Activated CD4-positive, alpha-beta T cell treated with anti-CD3 and anti-CD28 coated beads, Interleukin-2, amount 10 ng/mL, durations not matched to agents 7 days and 5 days (primary cell): ENCODE measurements at regions not wholly inside any gene's neighbourhood (a gene's known extent, or its start where the extent isn't known, plus 50 kb on each side); places are given as distances from the start of the nearest gene placed in this dataset.

Experiments used
- CTCF ChIA-PET: fragments of 350-600 bp; sonication (Branson Sonifier 250); formaldehyde crosslinking; loops from one replicate; lab custom pipeline; 2021; ENCODE audit warnings: antibody characterized with exemption; lab: Charles Lee
- POLR2A ChIA-PET: fragments of 350-600 bp; sonication (Branson Sonifier 250); formaldehyde crosslinking; loops from one replicate; lab custom pipeline; 2021; ENCODE audit warnings: antibody characterized with exemption; lab: Charles Lee
- DNase-seq: peaks from one replicate; pipeline ENCODE4 v3.0.0-alpha.2; 2020
- H3K27ac Mint-ChIP-seq: one replicate; pipeline ENCODE4 v1.8.0; 2021; ENCODE audit warnings: mild to moderate bottlenecking, moderate library complexity, mixed read lengths
- H3K27me3 Mint-ChIP-seq: one replicate; pipeline ENCODE4 v1.8.0; 2021; ENCODE audit warnings: mixed read lengths
- H3K36me3 Mint-ChIP-seq: one replicate; pipeline ENCODE4 v1.8.0; 2021; ENCODE audit warnings: low read depth, mixed read lengths
- H3K4me1 Mint-ChIP-seq: one replicate; pipeline ENCODE4 v1.8.0; 2021; ENCODE audit warnings: mixed read lengths
- H3K4me3 Mint-ChIP-seq: one replicate; pipeline ENCODE4 v1.8.0; 2021; ENCODE audit warnings: mild to moderate bottlenecking, moderate library complexity, mixed read lengths
- H3K9me3 Mint-ChIP-seq: one replicate; pipeline ENCODE4 v1.8.0; 2021; ENCODE audit warnings: mixed read lengths

GRCh38 chr21:14321042-14321441, 61.9 kb downstream of the HSPA13 start:
- CTCF ChIA-PET = no interaction called here
- H3K4me1 Mint-ChIP-seq = no peaks in the 10 kb centered on the region
- DNase-seq = no peak
- no peaks in the 10 kb centered on the region for H3K36me3 Mint-ChIP-seq
- H3K9me3 Mint-ChIP-seq = no peaks in the 10 kb centered on the region
- POLR2A ChIA-PET = interaction anchor here (0.7 kb wide), 1 partner anchor 33 kb away, joined by 7 read pairs; no protein-coding TSS in a partner anchor
- H3K27me3 Mint-ChIP-seq = peaks cover 15% of the 10 kb centered on the region
- H3K27ac Mint-ChIP-seq = no peak overlapping the region
- H3K4me3 Mint-ChIP-seq = no peak overlapping the region

DNA sequence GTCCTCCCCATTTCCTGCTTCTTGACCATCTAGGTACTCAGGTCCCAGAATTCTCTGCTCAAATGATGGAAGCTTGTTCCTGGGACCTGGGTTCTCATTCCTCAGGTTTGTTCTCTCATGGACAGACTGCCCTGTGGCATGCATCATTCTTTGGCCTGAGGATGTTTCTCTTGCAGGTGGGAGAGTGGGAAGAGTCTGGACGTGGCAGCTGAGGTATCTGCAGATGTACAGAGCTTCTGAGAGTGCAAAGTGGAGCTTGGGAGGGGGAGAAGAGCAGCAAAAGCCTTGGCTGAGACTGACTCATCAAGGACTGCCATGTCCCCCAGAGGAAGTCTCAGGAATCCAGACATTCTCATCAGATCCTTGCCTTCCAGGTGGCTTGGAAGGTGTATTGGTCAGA, 63.1 kb downstream of the HSPA13 start:
- H3K36me3 Mint-ChIP-seq = no peaks in the 10 kb centered on the region
- POLR2A ChIA-PET = no interaction called here
- DNase-seq = no peak
- H3K27ac Mint-ChIP-seq = no peak overlapping the region
- peaks cover 16% of the 10 kb centered on the region for H3K27me3 Mint-ChIP-seq
- H3K4me1 Mint-ChIP-seq = no peaks in the 10 kb centered on the region
- CTCF ChIA-PET = no interaction called here
- no peaks in the 10 kb centered on the region for H3K9me3 Mint-ChIP-seq
- no peak overlapping the region for H3K4me3 Mint-ChIP-seq

DNA sequence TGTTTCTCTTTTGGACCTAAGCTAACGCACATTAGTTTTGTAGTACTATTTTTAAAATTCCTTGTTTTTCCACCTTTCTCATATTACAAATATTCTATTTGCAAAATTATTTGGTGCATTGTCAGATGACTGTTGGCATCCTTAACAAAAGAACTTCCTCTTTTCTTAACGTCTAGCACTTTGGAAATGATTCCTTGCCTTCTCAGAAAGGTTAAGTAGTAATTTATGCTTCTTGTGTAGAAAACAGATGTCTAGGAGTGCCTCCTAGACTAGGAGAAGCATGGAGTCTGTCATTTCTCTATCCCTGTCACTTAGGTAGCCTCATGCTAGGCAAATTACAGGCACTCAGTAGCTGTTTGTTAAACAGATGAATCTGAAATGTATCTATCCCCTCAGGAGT, 64.4 kb downstream of the HSPA13 start:
- Mint-ChIP-seq H3K27me3 (peaks cover 14% of the 10 kb centered on the region), H3K9me3 (no peaks in the 10 kb centered on the region), H3K4me1 (no peaks in the 10 kb centered on the region), H3K27ac (no peak overlapping the region), H3K36me3 (no peaks in the 10 kb centered on the region), H3K4me3 (no peak overlapping the region)
- no peak for DNase-seq
- ChIA-PET CTCF (no interaction called here), POLR2A (no interaction called here)

- Mint-ChIP-seq H3K36me3 (no peaks in the 10 kb centered on the region), H3K4me1 (no peaks in the 10 kb centered on the region), H3K4me3 (no peak overlapping the region), H3K27me3 (peaks cover 14% of the 10 kb centered on the region), H3K27ac (no peak overlapping the region), H3K9me3 (no peaks in the 10 kb centered on the region)
- CTCF ChIA-PET = interaction anchor here (0.6 kb wide), 1 partner anchor 172 kb away, joined by 3 read pairs; no protein-coding TSS in a partner anchor
- DNase-seq = no peak
- POLR2A ChIA-PET = no interaction called here
Observed at GRCh38 chr21:14317507-14317906, 65.4 kb downstream of the HSPA13 start.

- ChIA-PET CTCF (interaction anchor here (1.5 kb wide), 1 partner anchor 13 kb away, joined by 3 read pairs; no protein-coding TSS in a partner anchor), POLR2A (no interaction called here)
- H3K36me3 Mint-ChIP-seq = no peaks in the 10 kb centered on the region
- no peaks in the 10 kb centered on the region for H3K9me3 Mint-ChIP-seq
- no peak overlapping the region for H3K4me3 Mint-ChIP-seq
- H3K27ac Mint-ChIP-seq = no peak overlapping the region
- peaks cover 8% of the 10 kb centered on the region for H3K27me3 Mint-ChIP-seq
- no peaks in the 10 kb centered on the region for H3K4me1 Mint-ChIP-seq
- no peak for DNase-seq
Observed at GRCh38 chr21:14313300-14313699, 69.6 kb downstream of the HSPA13 start.

DNA sequence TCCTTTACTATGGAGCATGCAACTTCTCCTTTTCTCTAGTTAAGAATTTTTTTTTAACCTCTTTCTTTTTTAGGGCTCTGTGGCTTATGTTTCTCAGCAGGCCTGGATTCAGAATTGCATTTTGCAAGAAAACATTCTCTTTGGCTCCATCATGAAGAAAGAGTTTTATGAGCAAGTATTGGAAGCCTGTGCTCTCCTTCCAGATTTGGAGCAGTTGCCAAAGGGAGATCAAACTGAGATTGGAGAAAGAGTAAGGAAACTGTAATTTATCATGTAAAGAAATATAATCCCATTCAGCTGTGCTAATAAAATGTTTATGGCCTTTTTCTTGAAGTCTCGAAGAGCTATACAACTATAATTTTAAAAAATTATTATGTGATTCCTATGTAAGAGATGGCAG, 70.1 kb downstream of the HSPA13 start:
- Mint-ChIP-seq H3K4me1 (no peaks in the 10 kb centered on the region), H3K27ac (no peak overlapping the region), H3K9me3 (no peaks in the 10 kb centered on the region), H3K27me3 (peaks cover 10% of the 10 kb centered on the region), H3K4me3 (no peak overlapping the region), H3K36me3 (no peaks in the 10 kb centered on the region)
- POLR2A ChIA-PET = no interaction called here
- CTCF ChIA-PET = interaction anchor here (1.5 kb wide), 1 partner anchor 13 kb away, joined by 3 read pairs; no protein-coding TSS in a partner anchor
- DNase-seq = no peak

DNA sequence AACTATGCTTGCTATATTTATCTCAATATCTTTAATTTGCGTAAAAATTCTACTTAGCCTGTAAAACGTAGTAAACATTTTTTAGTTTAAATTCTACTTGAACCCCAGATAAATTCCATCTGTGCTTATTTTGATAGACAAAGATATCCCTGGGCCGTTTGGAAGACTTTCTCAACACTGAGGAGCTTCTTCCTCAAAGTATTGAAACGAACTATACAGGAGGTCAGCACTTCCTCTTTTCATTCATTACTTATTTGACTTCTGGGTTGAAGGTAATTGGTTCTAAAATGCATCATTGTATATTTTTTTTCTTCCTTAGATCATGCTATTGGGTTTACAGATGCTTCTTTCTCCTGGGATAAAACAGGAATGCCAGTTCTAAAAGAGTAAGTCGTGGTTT, 74.7 kb downstream of the HSPA13 start:
- no peak for DNase-seq
- Mint-ChIP-seq H3K4me1 (no peaks in the 10 kb centered on the region), H3K4me3 (no peak overlapping the region), H3K27me3 (peaks cover 16% of the 10 kb centered on the region), H3K9me3 (no peaks in the 10 kb centered on the region), H3K36me3 (no peaks in the 10 kb centered on the region), H3K27ac (no peak overlapping the region)
- ChIA-PET CTCF (no interaction called here), POLR2A (no interaction called here)

DNA sequence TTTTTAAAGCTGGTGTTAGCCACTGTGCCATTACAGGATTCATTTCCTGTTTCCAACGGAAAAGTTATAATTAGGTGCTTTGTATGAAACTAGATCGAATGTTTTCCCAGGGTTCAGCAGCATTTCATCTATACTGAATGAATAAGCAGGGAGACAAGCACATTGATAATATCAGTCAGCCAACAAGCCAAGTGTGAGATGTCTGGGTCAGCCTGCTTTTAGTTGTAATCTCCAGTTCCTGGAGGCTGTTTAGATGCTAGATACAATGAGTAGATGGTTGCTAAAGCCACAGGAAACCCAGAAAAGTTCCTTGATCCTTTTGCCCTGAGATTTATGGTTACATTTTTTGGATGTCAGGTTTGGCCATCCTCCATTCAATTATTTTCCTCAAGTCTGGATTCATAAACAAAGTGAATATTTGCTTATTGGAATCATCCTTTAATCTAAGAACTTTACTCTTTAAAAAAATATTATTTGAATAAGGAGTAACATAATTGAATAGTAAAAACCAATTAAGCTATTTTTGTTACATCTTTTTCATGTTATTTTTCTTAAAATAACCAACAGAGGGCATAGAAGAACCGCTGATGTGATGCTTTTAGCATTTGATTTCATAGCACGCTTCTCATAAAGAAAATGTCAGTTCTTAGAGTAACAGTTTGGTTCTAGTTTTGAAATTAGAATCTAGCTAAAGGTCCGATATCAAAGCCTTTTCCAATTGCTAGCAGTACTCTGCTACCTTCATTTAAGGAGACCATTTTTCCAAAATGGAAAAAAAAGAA, 76.6 kb downstream of the HSPA13 start:
- H3K9me3 Mint-ChIP-seq = no peaks in the 10 kb centered on the region
- H3K27ac Mint-ChIP-seq = no peak overlapping the region
- H3K4me1 Mint-ChIP-seq = no peaks in the 10 kb centered on the region
- H3K4me3 Mint-ChIP-seq = no peak overlapping the region
- H3K36me3 Mint-ChIP-seq = no peaks in the 10 kb centered on the region
- ChIA-PET POLR2A (no interaction called here), CTCF (no interaction called here)
- H3K27me3 Mint-ChIP-seq = peaks cover 16% of the 10 kb centered on the region
- DNase-seq = no peak

DNA sequence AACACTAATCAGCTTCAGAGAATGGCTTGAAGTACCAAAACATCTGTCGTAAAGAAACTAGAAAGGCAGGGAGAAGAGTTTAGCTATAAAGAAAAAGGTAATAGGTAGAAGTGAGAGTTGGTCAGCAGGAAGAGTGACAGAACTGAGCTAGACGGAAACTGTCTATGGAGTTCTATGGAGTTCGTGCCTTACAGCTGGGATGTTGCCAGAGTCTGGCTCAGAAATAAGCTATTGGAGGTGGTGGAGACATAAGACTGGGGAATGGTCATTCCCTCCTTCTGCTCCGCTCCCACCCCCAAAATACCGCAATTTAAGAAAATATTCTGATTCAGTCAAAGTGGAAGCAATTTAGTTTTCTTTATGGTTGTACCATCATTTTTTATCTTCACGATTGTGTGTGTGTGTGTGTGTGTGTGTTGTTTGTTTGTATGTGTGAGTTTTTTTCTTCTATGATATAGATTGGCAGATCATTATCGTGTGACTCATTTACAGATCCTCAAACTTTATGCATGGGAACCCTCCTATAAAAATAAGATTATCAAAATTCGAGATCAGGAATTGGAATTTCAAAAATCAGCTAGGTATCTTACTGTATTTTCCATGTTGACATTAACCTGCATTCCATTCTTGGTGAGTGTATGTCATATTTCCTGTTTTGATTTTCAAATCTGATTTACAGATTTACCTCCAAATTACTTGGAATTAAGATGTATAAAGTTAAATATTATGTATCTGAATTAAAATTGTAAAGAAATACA, 79.0 kb downstream of the HSPA13 start:
- no peaks in the 10 kb centered on the region for H3K4me1 Mint-ChIP-seq
- no peak overlapping the region for H3K4me3 Mint-ChIP-seq
- H3K36me3 Mint-ChIP-seq = no peaks in the 10 kb centered on the region
- H3K9me3 Mint-ChIP-seq = no peaks in the 10 kb centered on the region
- CTCF ChIA-PET = no interaction called here
- H3K27ac Mint-ChIP-seq = no peak overlapping the region
- POLR2A ChIA-PET = no interaction called here
- DNase-seq = no peak
- H3K27me3 Mint-ChIP-seq = peaks cover 12% of the 10 kb centered on the region

DNA sequence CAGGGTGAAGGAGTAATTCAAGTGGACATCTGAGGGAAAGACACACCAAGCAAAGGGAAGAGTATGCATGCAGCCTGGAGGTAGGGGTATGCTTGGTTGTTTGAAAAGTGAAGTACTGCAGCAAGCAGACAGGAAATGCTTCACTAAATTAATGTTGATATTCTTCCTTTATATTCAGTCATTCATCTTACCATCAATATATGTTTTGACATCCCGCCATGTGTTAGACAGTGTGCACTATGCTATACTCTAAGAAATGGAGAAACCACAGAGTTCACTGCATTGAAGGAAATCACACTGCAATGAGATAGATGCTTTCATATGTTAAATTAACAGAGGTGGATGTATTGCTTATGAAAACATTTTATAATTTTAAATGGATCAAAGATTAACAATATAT, 82.9 kb downstream of the HSPA13 start:
- Mint-ChIP-seq H3K27ac (no peak overlapping the region), H3K4me3 (no peak overlapping the region), H3K27me3 (peaks cover 2% of the 10 kb centered on the region), H3K4me1 (no peaks in the 10 kb centered on the region), H3K36me3 (no peaks in the 10 kb centered on the region), H3K9me3 (no peaks in the 10 kb centered on the region)
- CTCF ChIA-PET = no interaction called here
- POLR2A ChIA-PET = no interaction called here
- DNase-seq = no peak

DNA sequence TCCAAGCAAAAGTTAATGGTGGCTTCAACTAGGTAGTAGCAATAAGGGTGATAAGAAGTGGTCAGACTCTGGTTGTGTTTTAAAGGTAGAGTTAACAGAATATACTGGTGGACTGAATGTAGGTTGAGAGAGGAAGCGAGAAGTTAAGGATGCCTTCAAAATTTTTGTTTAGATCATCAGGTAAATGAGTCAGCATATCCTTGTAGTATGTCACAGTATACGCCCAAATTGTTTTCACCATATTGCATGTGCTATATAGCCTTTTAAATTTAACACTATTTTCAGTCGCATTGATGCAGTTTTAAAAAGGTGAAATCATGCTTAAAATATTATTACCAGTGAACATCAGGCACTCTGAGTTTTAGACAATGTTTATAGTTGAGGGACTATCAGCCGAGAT, 74.6 kb downstream of the RBM11 start:
- CTCF ChIA-PET = no interaction called here
- H3K27ac Mint-ChIP-seq = no peak overlapping the region
- H3K4me1 Mint-ChIP-seq = no peaks in the 10 kb centered on the region
- no peaks in the 10 kb centered on the region for H3K27me3 Mint-ChIP-seq
- H3K9me3 Mint-ChIP-seq = no peaks in the 10 kb centered on the region
- no peak for DNase-seq
- H3K36me3 Mint-ChIP-seq = no peaks in the 10 kb centered on the region
- POLR2A ChIA-PET = no interaction called here
- no peak overlapping the region for H3K4me3 Mint-ChIP-seq

DNA sequence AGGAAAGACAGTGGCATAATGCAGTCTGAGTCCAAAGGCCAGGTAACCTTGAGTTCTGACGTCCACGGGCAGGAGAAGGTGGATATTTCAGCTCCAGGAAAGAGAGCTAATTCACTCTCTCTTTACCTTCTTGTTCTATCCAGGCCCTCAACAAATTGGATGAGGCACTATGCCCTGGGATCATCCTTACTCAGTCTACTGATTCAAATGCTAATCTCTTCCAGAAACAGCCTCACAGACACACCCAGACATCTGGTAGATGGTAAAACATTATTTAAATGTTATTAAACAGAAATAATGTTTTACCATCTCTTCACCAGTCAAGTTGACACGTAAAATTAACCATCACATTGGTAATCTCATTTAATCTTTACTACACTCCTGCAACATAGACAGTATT, 73.0 kb downstream of the RBM11 start:
- ChIA-PET POLR2A (no interaction called here), CTCF (no interaction called here)
- Mint-ChIP-seq H3K4me1 (no peaks in the 10 kb centered on the region), H3K4me3 (no peak overlapping the region), H3K27ac (no peak overlapping the region), H3K9me3 (no peaks in the 10 kb centered on the region), H3K36me3 (no peaks in the 10 kb centered on the region), H3K27me3 (no peaks in the 10 kb centered on the region)
- no peak for DNase-seq

DNA sequence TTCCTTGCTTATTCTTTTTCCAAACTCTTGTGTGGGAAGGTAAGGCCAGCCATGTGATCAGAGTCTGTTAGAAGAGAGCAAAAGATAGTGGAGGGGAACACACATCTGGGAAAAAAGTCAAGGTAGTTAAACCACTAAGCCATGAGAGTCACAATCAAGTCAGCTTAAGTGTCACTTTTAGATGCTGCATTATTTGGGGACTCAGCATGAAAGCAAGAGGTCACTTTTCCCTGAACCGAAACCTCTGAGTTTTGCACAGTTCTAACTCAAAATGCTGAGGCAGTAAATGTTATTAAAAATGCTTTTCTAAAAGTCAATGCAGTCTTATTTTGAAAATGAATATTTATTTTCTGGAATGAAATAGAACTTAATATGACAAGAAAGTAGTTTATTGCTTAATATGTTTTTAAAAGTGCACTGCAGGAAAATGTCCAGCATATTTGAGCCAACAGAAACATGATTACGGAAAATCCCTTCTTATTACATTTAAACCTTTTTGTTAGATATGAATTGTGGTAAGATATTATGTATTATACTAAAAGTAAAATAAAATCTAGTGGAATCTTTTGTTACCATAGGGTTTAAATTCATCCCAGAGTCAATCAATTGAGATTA, 69.3 kb downstream of the RBM11 start:
- H3K4me1 Mint-ChIP-seq = no peaks in the 10 kb centered on the region
- H3K36me3 Mint-ChIP-seq = no peaks in the 10 kb centered on the region
- no peak overlapping the region for H3K27ac Mint-ChIP-seq
- no peaks in the 10 kb centered on the region for H3K9me3 Mint-ChIP-seq
- DNase-seq = no peak
- no peak overlapping the region for H3K4me3 Mint-ChIP-seq
- CTCF ChIA-PET = no interaction called here
- POLR2A ChIA-PET = no interaction called here
- peaks cover 11% of the 10 kb centered on the region for H3K27me3 Mint-ChIP-seq
